DND-41 (cell line): ENCODE measurements at regions not wholly inside any gene's neighbourhood (a gene's known extent, or its start where the extent isn't known, plus 50 kb on each side); places are given as distances from the start of the nearest gene placed in this dataset.

Source experiments
- ATAC-seq: fragments of 200-7000 bp; cut with Tn5 transposase; 3 replicates; pipeline ENCODE4 v1.9.1; 2021; ENCODE audit warnings: low read depth; ENCODE audit not compliant: insufficient read depth
- DNase-seq: peaks from one replicate; pipeline ENCODE4 v3.0.0-alpha.2; 2020
- H2AFZ ChIP-seq: 2 replicates; pipeline ENCODE4 v1.6.0; 2012; ENCODE audit warnings: low read depth, low read length
- H3K27ac ChIP-seq: 2 replicates; pipeline ENCODE4 v1.5.1; 2012; ENCODE audit warnings: low read length, inconsistent platforms
- H3K27me3 ChIP-seq: fragments of 200-600 bp; sonication (generic); 2 replicates; pipeline ENCODE4 v1.6.0; 2012; ENCODE audit warnings: low read length, mild to moderate bottlenecking, inconsistent platforms; ENCODE audit not compliant: insufficient read depth, poor library complexity
- H3K36me3 ChIP-seq: 2 replicates; pipeline ENCODE4 v1.5.1; 2012; ENCODE audit warnings: low read length, inconsistent platforms; ENCODE audit not compliant: insufficient read depth
- H3K4me1 ChIP-seq: 2 replicates; pipeline ENCODE4 v1.5.1; 2012; ENCODE audit warnings: mild to moderate bottlenecking, low read length; ENCODE audit not compliant: insufficient read depth
- H3K4me2 ChIP-seq: 2 replicates; pipeline ENCODE4 v1.6.0; 2012; ENCODE audit warnings: mild to moderate bottlenecking, moderate library complexity, low read length, inconsistent platforms; ENCODE audit not compliant: insufficient read depth
- H3K4me3 ChIP-seq, 2 experiments: fragments of 200-600 bp in 1 of 2; shearing (Covaris generic) in 1 of 2; 2 replicates each; pipeline ENCODE4 v1.5.1; 2012 to 2016; ENCODE audit warnings: inconsistent platforms in 2 of 2, low read length in 2 of 2, mild to moderate bottlenecking in 2 of 2, low read depth in 1 of 2, moderate library complexity in 1 of 2
- H3K79me2 ChIP-seq: 2 replicates; pipeline ENCODE4 v1.6.0; 2012; ENCODE audit warnings: low read length, inconsistent platforms; ENCODE audit not compliant: insufficient read depth
- H3K9ac ChIP-seq: 2 replicates; pipeline ENCODE4 v1.6.0; 2012; ENCODE audit warnings: low read depth, mild to moderate bottlenecking, inconsistent platforms, low read length, moderate library complexity
- H3K9me3 ChIP-seq: 2 replicates; pipeline ENCODE4 v1.5.1; 2012; ENCODE audit warnings: low read length, moderate library complexity, mild to moderate bottlenecking, inconsistent platforms; ENCODE audit not compliant: insufficient read depth, severe bottlenecking
- H4K20me1 ChIP-seq: 2 replicates; pipeline ENCODE4 v1.6.0; 2012; ENCODE audit warnings: low read length; ENCODE audit not compliant: insufficient read depth
- CTCF ChIP-seq: IDR thresholded peaks from 2 replicates; pipeline ENCODE4 v1.5.1; 2012; ENCODE audit warnings: borderline replicate concordance, low read length, moderate library complexity, mild to moderate bottlenecking; ENCODE audit not compliant: poor library complexity, severe bottlenecking; ENCODE audit errors: extremely low read depth
- EZH2 ChIP-seq: IDR thresholded peaks from 3 replicates; pipeline ENCODE4 v1.6.1; 2012; ENCODE audit warnings: borderline replicate concordance, low read depth, mild to moderate bottlenecking, moderate library complexity, low read length, inconsistent platforms; ENCODE audit not compliant: severe bottlenecking

- H4K20me1 ChIP-seq = no peaks in the 10 kb centered on the region
- no peak overlapping the region for H2AFZ ChIP-seq
- no peak overlapping the region for H3K4me3 ChIP-seq
- no peak overlapping the region for H3K9ac ChIP-seq
- H3K27ac ChIP-seq = no peak overlapping the region
- no peak for TF ChIP-seq EZH2
- TF ChIP-seq CTCF = no peak
- no peaks in the 10 kb centered on the region for H3K4me1 ChIP-seq
- H3K27me3 ChIP-seq = no peaks in the 10 kb centered on the region
- no peaks in the 10 kb centered on the region for H3K36me3 ChIP-seq
- H3K79me2 ChIP-seq = no peaks in the 10 kb centered on the region
- DNase-seq (no peak), ATAC-seq (no peak)
- no peaks in the 10 kb centered on the region for H3K9me3 ChIP-seq
- no peak overlapping the region for H3K4me2 ChIP-seq
Measured at GRCh38 chr9:75626860-75627259, 263.6 kb upstream of the PCSK5 start.

DNA sequence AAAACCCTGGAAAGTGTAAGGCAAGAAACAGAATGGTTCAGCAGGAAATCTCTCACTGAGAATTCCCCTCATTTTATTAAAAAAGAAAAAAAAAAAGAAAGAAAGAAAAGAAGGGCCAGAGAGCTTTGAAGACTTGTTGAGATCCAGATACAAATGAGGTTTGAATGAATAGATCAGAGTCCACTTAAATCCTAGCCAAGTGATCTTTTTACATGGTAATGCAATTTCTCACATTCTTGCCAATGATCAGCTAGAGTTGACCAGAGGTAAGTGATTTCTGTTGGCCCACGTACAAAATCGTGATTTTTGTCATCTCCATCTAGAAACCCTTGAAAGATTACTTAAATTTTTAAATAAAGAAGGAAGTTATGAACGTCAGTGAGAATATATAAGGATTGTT is 261.5 kb upstream of the PCSK5 start:
- no peak overlapping the region for H3K4me2 ChIP-seq

GRCh38 chr9:75633451-75634057 is 256.9 kb upstream of the PCSK5 start:
- Histone ChIP-seq H4K20me1 (no peaks in the 10 kb centered on the region), H3K79me2 (no peaks in the 10 kb centered on the region), H2AFZ (no peak overlapping the region), H3K4me2 (no peak overlapping the region), H3K27me3 (no peaks in the 10 kb centered on the region), H3K4me1 (no peaks in the 10 kb centered on the region), H3K36me3 (no peaks in the 10 kb centered on the region), H3K27ac (no peak overlapping the region), H3K9me3 (no peaks in the 10 kb centered on the region), H3K4me3 (no peak overlapping the region), H3K9ac (no peak overlapping the region)
- TF ChIP-seq EZH2 (no peak), CTCF (no peak)
- no peak for DNase-seq
- ATAC-seq = no peak

More for the DNA sequence above, 261.5 kb upstream of the PCSK5 start:
- DNase-seq (no peak), ATAC-seq (no peak)
- Histone ChIP-seq H3K27ac (no peak overlapping the region), H3K79me2 (no peaks in the 10 kb centered on the region), H3K9ac (no peak overlapping the region), H3K27me3 (no peaks in the 10 kb centered on the region), H2AFZ (no peak overlapping the region), H3K36me3 (no peaks in the 10 kb centered on the region), H4K20me1 (no peaks in the 10 kb centered on the region), H3K4me1 (no peaks in the 10 kb centered on the region), H3K9me3 (no peaks in the 10 kb centered on the region), H3K4me3 (no peak overlapping the region)
- no peak for TF ChIP-seq EZH2
- TF ChIP-seq CTCF = no peak
